Tibial artery (tissue), 4 donors: ENCODE measurements at regions not wholly inside any gene's neighbourhood (a gene's known extent, or its start where the extent isn't known, plus 50 kb on each side); places are given as distances from the start of the nearest gene placed in this dataset.
"Not testable (repeated sequence)": the region's sequence is repeated elsewhere in the genome, so short reads cannot be mapped to it uniquely, and the experiment has no call there.

Experiments used
- DNase-seq, 2 donors: peaks; one replicate each; pipeline ENCODE4 v3.0.0-alpha.2; 2019
- H3K27ac ChIP-seq, 2 donors: fragments of 200-600 bp; sonication (generic) in 1 of 2; 1 replicate in 1 of 2; 2 replicates in 1 of 2; pipeline ENCODE4 v1.5.1; 2018 to 2019; ENCODE audit warnings: mild to moderate bottlenecking in 1 of 2
- H3K27me3 ChIP-seq, 2 donors: fragments of 200-600 bp; sonication (generic) in 1 of 2; one replicate each; pipeline versions ENCODE4 v1.5.1 to v1.6.0; 2016 to 2019
- H3K36me3 ChIP-seq, 3 donors: fragments of 200-600 bp; sonication (generic) in 2 of 3; one replicate each; pipeline ENCODE4 v1.5.1; 2016 to 2019; ENCODE audit warnings: mild to moderate bottlenecking in 2 of 3
- H3K4me1 ChIP-seq, 4 donors: fragments of 200-600 bp; sonication (generic) in 2 of 4; 1 replicate in 3 of 4; 2 replicates in 1 of 4; pipeline ENCODE4 v1.5.1; 2016 to 2019
- H3K4me3 ChIP-seq, 2 donors: fragments of 200-600 bp; sonication (generic) in 1 of 2; 1 replicate in 1 of 2; 2 replicates in 1 of 2; pipeline ENCODE4 v1.5.1; 2018 to 2019; ENCODE audit warnings: mild to moderate bottlenecking in 2 of 2
- H3K9me3 ChIP-seq, 3 donors: fragments of 200-600 bp; sonication (generic) in 1 of 3; one replicate each; pipeline ENCODE4 v1.5.1; 2016 to 2019
- CTCF ChIP-seq, 2 experiments: fragments of 200-600 bp in 1 of 2; fragments of 450-650 bp in 1 of 2; IDR thresholded peaks; one replicate each; pipeline ENCODE4 v1.5.1; 2017 to 2019; ENCODE audit warnings: antibody characterized with exemption in 2 of 2, mild to moderate bottlenecking in 1 of 2, moderate library complexity in 1 of 2
- intact Hi-C: fragments of 100-400 bp; cut with DNase I; formaldehyde crosslinking; loops from one replicate; pipeline ENCODE4 v1.15.0; 2023; ENCODE audit warnings: low total_unique reads

GRCh38 chr6:4635666-4636065 lies 140.5 kb upstream of the CDYL start:
- TF ChIP-seq CTCF (IDR thresholded peaks at IDR 0.05), result no peak
- intact Hi-C loops, result no loop called here
- no peak overlapping the region for H3K27ac ChIP-seq
- H3K4me1 ChIP-seq, result no peaks in the 10 kb centered on the region
- no peaks in the 10 kb centered on the region for H3K9me3 ChIP-seq
- no peak for DNase-seq
- H3K36me3 ChIP-seq, result no peaks in the 10 kb centered on the region
- no peaks in the 10 kb centered on the region for H3K27me3 ChIP-seq
- no peak overlapping the region for H3K4me3 ChIP-seq

- DNase-seq, result no peak
- H3K27me3 ChIP-seq, result no peaks in the 10 kb centered on the region
- H3K4me1 ChIP-seq, result no peaks in the 10 kb centered on the region
- H3K27ac ChIP-seq, result no peak overlapping the region
- intact Hi-C loops, result no loop called here
- peaks cover 0 to 14% (median 7%) of the 10 kb centered on the region in 3 donors for H3K9me3 ChIP-seq
- no peak for TF ChIP-seq CTCF (IDR thresholded peaks at IDR 0.05)
- no peak overlapping the region for H3K4me3 ChIP-seq
- no peaks in the 10 kb centered on the region for H3K36me3 ChIP-seq
Observed at GRCh38 chr6:4632421-4632820, 143.8 kb upstream of the CDYL start.

GRCh38 chr6:4629789-4630188 lies 146.4 kb upstream of the CDYL start:
- H3K4me1 ChIP-seq, H3K36me3 ChIP-seq, H3K27me3 ChIP-seq, H3K27ac ChIP-seq, intact Hi-C loops, H3K4me3 ChIP-seq, DNase-seq: not testable (repeated sequence)
- H3K9me3 ChIP-seq, result peaks cover 0 to 14% (median 7%) of the 10 kb centered on the region in 3 donors

GRCh38 chr6:4625557-4625956 lies 150.6 kb upstream of the CDYL start:
- intact Hi-C loops, result no loop called here
- H3K4me3 ChIP-seq, result no peak overlapping the region
- peaks cover 0 to 14% (median 7%) of the 10 kb centered on the region in 3 donors for H3K9me3 ChIP-seq
- no peaks in the 10 kb centered on the region for H3K4me1 ChIP-seq
- no peak overlapping the region for H3K27ac ChIP-seq
- H3K36me3 ChIP-seq, result no peaks in the 10 kb centered on the region
- DNase-seq, result no peak
- TF ChIP-seq CTCF (IDR thresholded peaks at IDR 0.05), result no peak
- H3K27me3 ChIP-seq, result no peaks in the 10 kb centered on the region

- H3K4me1 ChIP-seq, result no peaks in the 10 kb centered on the region
- TF ChIP-seq CTCF (IDR thresholded peaks at IDR 0.05), result no peak
- H3K4me3 ChIP-seq, result no peak overlapping the region
- H3K27me3 ChIP-seq, result no peaks in the 10 kb centered on the region
- no peaks in the 10 kb centered on the region for H3K36me3 ChIP-seq
- no peak for DNase-seq
- peaks cover 0 to 6% (median 3%) of the 10 kb centered on the region in 3 donors for H3K9me3 ChIP-seq
- intact Hi-C loops, result no loop called here
- no peak overlapping the region for H3K27ac ChIP-seq
Observed at GRCh38 chr6:4624726-4625125, 151.5 kb upstream of the CDYL start.

GRCh38 chr6:4620284-4621151 lies 155.7 kb upstream of the CDYL start:
- Histone ChIP-seq H3K9me3 (no peaks in the 10 kb centered on the region), H3K27me3 (no peaks in the 10 kb centered on the region), H3K4me3 (no peak overlapping the region), H3K27ac (no peak overlapping the region), H3K4me1 (peaks cover 0 to 14% (median 7%) of the 10 kb centered on the region in 4 donors), H3K36me3 (no peaks in the 10 kb centered on the region)
- no peak for TF ChIP-seq CTCF (IDR thresholded peaks at IDR 0.05)
- DNase-seq, result no peak
- intact Hi-C loops, result no loop called here
